OCI-LY7 (cell line): ENCODE measurements at regions not wholly inside any gene's neighbourhood (a gene's known extent, or its start where the extent isn't known, plus 50 kb on each side); places are given as distances from the start of the nearest gene placed in this dataset.

Experiments used
- BruUV-seq: library from RNA; stranded (reverse); fragments of 400-500 nt; replicated peaks from 2 replicates; lab custom pipeline; 2021; lab: Mats Ljungman, UMichigan
- CTCF ChIA-PET: fragments of 300-600 bp; sonication (Branson Sonifier 250); formaldehyde crosslinking; loops from one replicate; lab custom pipeline; 2022; ENCODE audit warnings: antibody characterized with exemption; ENCODE audit not compliant: unreplicated experiment; lab: Charles Lee
- POLR2A ChIA-PET: fragments of 300-600 bp; sonication (Branson Sonifier 250); formaldehyde crosslinking; loops from one replicate; lab custom pipeline; 2022; ENCODE audit warnings: antibody characterized with exemption; lab: Charles Lee
- DNase-seq: peaks from one replicate; pipeline ENCODE4 v3.0.0-alpha.2; 2015; ENCODE audit warnings: low spot score
- H2AFZ ChIP-seq: fragments of 200-600 bp; sonication (generic), shearing (Covaris generic); 2 replicates; pipeline ENCODE4 v1.6.1; 2014; ENCODE audit warnings: mild to moderate bottlenecking, antibody characterized with exemption, low read length, moderate library complexity
- H3K27ac ChIP-seq: fragments of 200-600 bp; sonication (generic); 2 replicates; pipeline ENCODE4 v1.5.1; 2014; ENCODE audit warnings: mixed run types, low read depth, mild to moderate bottlenecking, moderate library complexity, low read length, inconsistent platforms; ENCODE audit not compliant: poor library complexity, severe bottlenecking
- H3K36me3 ChIP-seq: fragments of 200-600 bp; sonication (generic); 2 replicates; pipeline ENCODE4 v1.6.1; 2014; ENCODE audit warnings: mild to moderate bottlenecking, antibody characterized with exemption, low read length, moderate library complexity, mixed read lengths; ENCODE audit not compliant: insufficient read depth
- H3K4me1 ChIP-seq: fragments of 200-600 bp; sonication (generic); 2 replicates; pipeline ENCODE4 v1.5.1; 2014; ENCODE audit warnings: mild to moderate bottlenecking, low read length; ENCODE audit not compliant: insufficient read depth, poor library complexity, severe bottlenecking
- H3K4me2 ChIP-seq: fragments of 200-600 bp; sonication (generic); 2 replicates; pipeline ENCODE4 v1.6.1; 2014; ENCODE audit warnings: mild to moderate bottlenecking, low read length
- H3K4me3 ChIP-seq: fragments of 200-600 bp; sonication (generic); 2 replicates; pipeline ENCODE4 v1.5.1; 2014; ENCODE audit warnings: mild to moderate bottlenecking, low read depth, low read length; ENCODE audit not compliant: poor library complexity, severe bottlenecking
- H3K79me2 ChIP-seq: fragments of 200-600 bp; sonication (generic); 2 replicates; pipeline ENCODE4 v1.6.1; 2016; ENCODE audit warnings: low read depth, mild to moderate bottlenecking, low read length, moderate library complexity, mixed read lengths; ENCODE audit not compliant: insufficient read depth
- H3K9me2 ChIP-seq: fragments of 200-600 bp; sonication (generic); 2 replicates; pipeline ENCODE4 v1.6.1; 2016; ENCODE audit warnings: mild to moderate bottlenecking, low read length, mixed read lengths; ENCODE audit not compliant: insufficient read depth
- H3K9me3 ChIP-seq: fragments of 200-600 bp; sonication (generic); 2 replicates; pipeline ENCODE4 v1.6.1; 2014; ENCODE audit warnings: mild to moderate bottlenecking, mixed run types, low read length, mixed read lengths
- H4K20me1 ChIP-seq: fragments of 200-600 bp; sonication (generic); 2 replicates; pipeline ENCODE4 v1.6.1; 2014; ENCODE audit warnings: mild to moderate bottlenecking, antibody characterized with exemption, low read length, moderate library complexity, mixed read lengths; ENCODE audit not compliant: insufficient read depth
- EZH2phosphoT487 ChIP-seq: fragments of 200-600 bp; sonication (generic); IDR thresholded peaks from 2 replicates; pipeline ENCODE4 v1.6.1; 2018; ENCODE audit warnings: low read depth, borderline replicate concordance, mild to moderate bottlenecking, mixed run types, antibody characterized with exemption, low read length, moderate library complexity, mixed read lengths
- intact Hi-C: fragments of 100-400 bp; cut with micrococcal nuclease; formaldehyde crosslinking; loops from one replicate; pipeline ENCODE4 v1.10.0; 2022; ENCODE audit not compliant: unreplicated experiment
- TF ChIP-seq, protein P1 (sequence below): fragments of 200-600 bp; sonication (generic); conservative IDR thresholded peaks from 2 replicates; pipeline ENCODE4 v1.5.1; 2014; ENCODE audit warnings: mild to moderate bottlenecking, antibody characterized with exemption, low read length, moderate library complexity, mixed read lengths

- H3K27ac ChIP-seq, result no peak overlapping the region
- no peaks in the 10 kb centered on the region for H3K79me2 ChIP-seq
- DNase-seq, result no peak
- ChIA-PET POLR2A (no interaction called here), CTCF (no interaction called here)
- H3K36me3 ChIP-seq, result peaks cover 6% of the 10 kb centered on the region
- H3K9me2 ChIP-seq, result no peaks in the 10 kb centered on the region
- H3K9me3 ChIP-seq, result peaks cover 6% of the 10 kb centered on the region; the same call in 1 of the 2 replicates
- H4K20me1 ChIP-seq, result no peaks in the 10 kb centered on the region
- H3K4me1 ChIP-seq, result no peaks in the 10 kb centered on the region
- TF ChIP-seq, protein P1, sequence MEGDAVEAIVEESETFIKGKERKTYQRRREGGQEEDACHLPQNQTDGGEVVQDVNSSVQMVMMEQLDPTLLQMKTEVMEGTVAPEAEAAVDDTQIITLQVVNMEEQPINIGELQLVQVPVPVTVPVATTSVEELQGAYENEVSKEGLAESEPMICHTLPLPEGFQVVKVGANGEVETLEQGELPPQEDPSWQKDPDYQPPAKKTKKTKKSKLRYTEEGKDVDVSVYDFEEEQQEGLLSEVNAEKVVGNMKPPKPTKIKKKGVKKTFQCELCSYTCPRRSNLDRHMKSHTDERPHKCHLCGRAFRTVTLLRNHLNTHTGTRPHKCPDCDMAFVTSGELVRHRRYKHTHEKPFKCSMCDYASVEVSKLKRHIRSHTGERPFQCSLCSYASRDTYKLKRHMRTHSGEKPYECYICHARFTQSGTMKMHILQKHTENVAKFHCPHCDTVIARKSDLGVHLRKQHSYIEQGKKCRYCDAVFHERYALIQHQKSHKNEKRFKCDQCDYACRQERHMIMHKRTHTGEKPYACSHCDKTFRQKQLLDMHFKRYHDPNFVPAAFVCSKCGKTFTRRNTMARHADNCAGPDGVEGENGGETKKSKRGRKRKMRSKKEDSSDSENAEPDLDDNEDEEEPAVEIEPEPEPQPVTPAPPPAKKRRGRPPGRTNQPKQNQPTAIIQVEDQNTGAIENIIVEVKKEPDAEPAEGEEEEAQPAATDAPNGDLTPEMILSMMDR, result no peak
- no peak for TF ChIP-seq EZH2phosphoT487
- no peak overlapping the region for H3K4me2 ChIP-seq
- no peak overlapping the region for H2AFZ ChIP-seq
- H3K4me3 ChIP-seq, result no peak overlapping the region
- intact Hi-C loops, result no loop called here
- BruUV-seq, result no TSS peak
Observed at GRCh38 chr22:49602481-49602880, 225.2 kb downstream of the BRD1 start.

DNA sequence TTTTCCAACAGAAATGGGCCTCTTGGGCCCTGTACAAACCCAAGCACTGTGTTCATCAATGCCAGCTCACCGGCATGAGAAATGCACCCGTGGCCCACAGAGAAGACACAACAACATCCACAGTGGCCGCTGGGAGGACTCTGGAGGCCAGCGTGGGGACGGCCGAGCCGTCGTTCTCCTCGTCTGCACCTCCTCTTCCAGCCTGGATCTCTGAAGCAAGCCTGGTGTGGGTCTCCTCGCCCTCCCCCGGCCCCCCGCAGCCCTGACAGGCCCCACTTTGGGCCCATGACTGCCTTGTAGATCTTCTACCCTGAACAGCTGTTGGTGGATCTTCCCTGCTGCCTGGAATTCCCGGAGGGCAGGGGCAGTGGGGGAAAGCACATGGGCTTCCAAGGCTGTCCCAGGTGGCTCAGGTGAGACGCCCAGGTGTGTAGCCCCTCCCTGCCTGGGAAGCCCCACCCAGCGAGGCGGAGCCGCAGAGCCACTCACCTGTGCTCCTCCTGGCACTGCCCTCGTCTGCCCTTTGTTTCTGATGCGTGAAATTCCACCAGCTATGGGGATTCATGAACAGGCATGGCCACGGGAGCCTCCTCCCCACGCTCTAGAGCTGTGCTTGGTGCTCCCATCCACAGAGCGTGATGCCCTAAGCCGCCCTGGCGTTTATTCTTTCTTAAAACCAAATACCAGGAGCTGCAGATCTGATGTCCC lies 225.9 kb downstream of the BRD1 start:
- H3K4me2 ChIP-seq, result no peak overlapping the region
- no peaks in the 10 kb centered on the region for H3K79me2 ChIP-seq
- no peak overlapping the region for H3K4me3 ChIP-seq
- no peak overlapping the region for H2AFZ ChIP-seq
- H3K9me2 ChIP-seq, result no peaks in the 10 kb centered on the region
- DNase-seq, result no peak
- CTCF ChIA-PET, result no interaction called here
- no TSS peak for BruUV-seq
- peaks cover 6% of the 10 kb centered on the region; the same call in 1 of the 2 replicates for H3K9me3 ChIP-seq
- TF ChIP-seq EZH2phosphoT487, result no peak
- TF ChIP-seq, protein P1, result no peak
- intact Hi-C loops, result no loop called here
- H3K27ac ChIP-seq, result no peak overlapping the region
- no peaks in the 10 kb centered on the region for H4K20me1 ChIP-seq
- H3K4me1 ChIP-seq, result no peaks in the 10 kb centered on the region
- POLR2A ChIA-PET, result no interaction called here
- peaks cover 9% of the 10 kb centered on the region for H3K36me3 ChIP-seq

DNA sequence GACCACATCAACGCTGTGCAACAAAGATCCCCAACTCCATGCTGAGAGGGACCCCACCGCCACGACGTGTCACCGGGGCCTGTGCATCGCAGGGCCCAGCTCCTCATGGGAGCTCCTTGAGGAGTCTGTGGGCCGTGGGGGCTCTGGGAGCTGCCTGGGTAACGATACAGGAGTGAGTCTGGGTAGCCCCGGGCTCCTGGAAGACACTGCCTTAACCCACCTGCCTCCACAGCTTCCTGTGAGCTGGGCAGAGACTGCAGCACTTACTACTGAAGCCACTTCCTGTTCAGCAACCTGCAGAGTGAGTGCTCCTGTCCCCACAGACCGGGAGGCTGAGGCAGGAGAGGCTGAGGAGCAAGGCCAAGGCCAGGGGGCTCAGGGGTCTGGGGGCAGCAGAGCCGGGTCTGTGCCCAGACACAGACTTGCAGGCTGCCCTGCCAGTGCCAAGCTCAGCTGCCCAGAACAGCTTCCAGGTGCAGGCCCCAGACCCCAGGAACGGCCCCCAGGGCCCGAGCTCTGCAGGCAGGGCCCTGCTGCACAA lies 226.7 kb downstream of the BRD1 start:
- DNase-seq, result peak; percentile 16
- TF ChIP-seq, protein P1, result no peak
- TF ChIP-seq EZH2phosphoT487, result no peak
- intact Hi-C loops, result no loop called here

More for the DNA sequence above, 226.7 kb downstream of the BRD1 start:
- H2AFZ ChIP-seq, result no peak overlapping the region
- no peaks in the 10 kb centered on the region for H3K79me2 ChIP-seq
- no peak overlapping the region for H3K4me2 ChIP-seq
- peaks cover 6% of the 10 kb centered on the region; the same call in 1 of the 2 replicates for H3K9me3 ChIP-seq
- ChIA-PET CTCF (no interaction called here), POLR2A (no interaction called here)
- H3K4me3 ChIP-seq, result no peak overlapping the region
- H3K4me1 ChIP-seq, result no peaks in the 10 kb centered on the region
- BruUV-seq, result no TSS peak
- no peak overlapping the region for H3K27ac ChIP-seq
- no peaks in the 10 kb centered on the region for H3K9me2 ChIP-seq
- H4K20me1 ChIP-seq, result no peaks in the 10 kb centered on the region
- H3K36me3 ChIP-seq, result peaks cover 14% of the 10 kb centered on the region
